Fibroblast of skin of right quadriceps (primary cell): ENCODE measurements at regions not wholly inside any gene's neighbourhood (a gene's known extent, or its start where the extent isn't known, plus 50 kb on each side); places are given as distances from the start of the nearest gene placed in this dataset.

Experiments used
- DNase-seq: peaks from one replicate; pipeline ENCODE4 v3.0.0-alpha.2; 2013

GRCh38 chr1:34518146-34518699 lies 236.6 kb upstream of the GJB5 start:
- DNase-seq, result no peak

- peak; percentile 1 for DNase-seq
Measured at GRCh38 chr1:34520111-34520510, 234.7 kb upstream of the GJB5 start.

- DNase-seq, result no peak
Measured at GRCh38 chr1:34524783-34525182, 230.1 kb upstream of the GJB5 start.

GRCh38 chr1:34529935-34530859 lies 224.7 kb upstream of the GJB5 start:
- DNase-seq, result peak; percentile 66

- DNase-seq, result no peak
Measured at GRCh38 chr1:34532113-34532512, 222.7 kb upstream of the GJB5 start.

GRCh38 chr1:34538481-34538880 lies 216.4 kb upstream of the GJB5 start:
- DNase-seq, result no peak

GRCh38 chr1:34547046-34547674 lies 207.7 kb upstream of the GJB5 start:
- DNase-seq, result peak; percentile 8

- no peak for DNase-seq
Measured at GRCh38 chr1:34549199-34549598, 205.6 kb upstream of the GJB5 start.

GRCh38 chr1:34578306-34578705 lies 176.5 kb upstream of the GJB5 start:
- DNase-seq, result no peak

- no peak for DNase-seq
Measured at GRCh38 chr1:34582356-34582755, 172.5 kb upstream of the GJB5 start.

GRCh38 chr1:34587761-34588160 lies 167.1 kb upstream of the GJB5 start:
- no peak for DNase-seq

GRCh38 chr1:34590211-34590623 lies 164.6 kb upstream of the GJB5 start:
- DNase-seq, result no peak

- DNase-seq, result no peak
Measured at GRCh38 chr1:34591751-34592629, 162.9 kb upstream of the GJB5 start.

- peak; percentile 54 for DNase-seq
Measured at GRCh38 chr1:34597877-34598514, 156.9 kb upstream of the GJB5 start.

- DNase-seq, result no peak
Measured at GRCh38 chr1:34602907-34603306, 151.9 kb upstream of the GJB5 start.

- no peak for DNase-seq
Measured at GRCh38 chr1:34603594-34603993, 151.3 kb upstream of the GJB5 start.

- no peak for DNase-seq
Measured at GRCh38 chr1:34606504-34606903, 148.3 kb upstream of the GJB5 start.

GRCh38 chr1:34610063-34610462 lies 144.8 kb upstream of the GJB5 start:
- DNase-seq, result no peak

- DNase-seq, result no peak
Measured at GRCh38 chr1:34611571-34611970, 143.3 kb upstream of the GJB5 start.

GRCh38 chr1:34612091-34612827 lies 142.6 kb upstream of the GJB5 start:
- DNase-seq, result no peak

- no peak for DNase-seq
Measured at GRCh38 chr1:34617321-34618118, 137.3 kb upstream of the GJB5 start.
